OCI-LY7 (cell line): ENCODE measurements at regions not wholly inside any gene's neighbourhood (a gene's known extent, or its start where the extent isn't known, plus 50 kb on each side); places are given as distances from the start of the nearest gene placed in this dataset.

Experiments
- BruUV-seq: library from RNA; stranded (reverse); fragments of 400-500 nt; replicated peaks from 2 replicates; lab custom pipeline; 2021; lab: Mats Ljungman, UMichigan
- CTCF ChIA-PET: fragments of 300-600 bp; sonication (Branson Sonifier 250); formaldehyde crosslinking; loops from one replicate; lab custom pipeline; 2022; ENCODE audit warnings: antibody characterized with exemption; ENCODE audit not compliant: unreplicated experiment; lab: Charles Lee
- POLR2A ChIA-PET: fragments of 300-600 bp; sonication (Branson Sonifier 250); formaldehyde crosslinking; loops from one replicate; lab custom pipeline; 2022; ENCODE audit warnings: antibody characterized with exemption; lab: Charles Lee
- DNase-seq: peaks from one replicate; pipeline ENCODE4 v3.0.0-alpha.2; 2015; ENCODE audit warnings: low spot score
- H2AFZ ChIP-seq: fragments of 200-600 bp; sonication (generic), shearing (Covaris generic); 2 replicates; pipeline ENCODE4 v1.6.1; 2014; ENCODE audit warnings: mild to moderate bottlenecking, antibody characterized with exemption, low read length, moderate library complexity
- H3K27ac ChIP-seq: fragments of 200-600 bp; sonication (generic); 2 replicates; pipeline ENCODE4 v1.5.1; 2014; ENCODE audit warnings: mixed run types, low read depth, mild to moderate bottlenecking, moderate library complexity, low read length, inconsistent platforms; ENCODE audit not compliant: poor library complexity, severe bottlenecking
- H3K36me3 ChIP-seq: fragments of 200-600 bp; sonication (generic); 2 replicates; pipeline ENCODE4 v1.6.1; 2014; ENCODE audit warnings: mild to moderate bottlenecking, antibody characterized with exemption, low read length, moderate library complexity, mixed read lengths; ENCODE audit not compliant: insufficient read depth
- H3K4me1 ChIP-seq: fragments of 200-600 bp; sonication (generic); 2 replicates; pipeline ENCODE4 v1.5.1; 2014; ENCODE audit warnings: mild to moderate bottlenecking, low read length; ENCODE audit not compliant: insufficient read depth, poor library complexity, severe bottlenecking
- H3K4me2 ChIP-seq: fragments of 200-600 bp; sonication (generic); 2 replicates; pipeline ENCODE4 v1.6.1; 2014; ENCODE audit warnings: mild to moderate bottlenecking, low read length
- H3K4me3 ChIP-seq: fragments of 200-600 bp; sonication (generic); 2 replicates; pipeline ENCODE4 v1.5.1; 2014; ENCODE audit warnings: mild to moderate bottlenecking, low read depth, low read length; ENCODE audit not compliant: poor library complexity, severe bottlenecking
- H3K79me2 ChIP-seq: fragments of 200-600 bp; sonication (generic); 2 replicates; pipeline ENCODE4 v1.6.1; 2016; ENCODE audit warnings: low read depth, mild to moderate bottlenecking, low read length, moderate library complexity, mixed read lengths; ENCODE audit not compliant: insufficient read depth
- H3K9me2 ChIP-seq: fragments of 200-600 bp; sonication (generic); 2 replicates; pipeline ENCODE4 v1.6.1; 2016; ENCODE audit warnings: mild to moderate bottlenecking, low read length, mixed read lengths; ENCODE audit not compliant: insufficient read depth
- H3K9me3 ChIP-seq: fragments of 200-600 bp; sonication (generic); 2 replicates; pipeline ENCODE4 v1.6.1; 2014; ENCODE audit warnings: mild to moderate bottlenecking, mixed run types, low read length, mixed read lengths
- H4K20me1 ChIP-seq: fragments of 200-600 bp; sonication (generic); 2 replicates; pipeline ENCODE4 v1.6.1; 2014; ENCODE audit warnings: mild to moderate bottlenecking, antibody characterized with exemption, low read length, moderate library complexity, mixed read lengths; ENCODE audit not compliant: insufficient read depth
- EZH2phosphoT487 ChIP-seq: fragments of 200-600 bp; sonication (generic); IDR thresholded peaks from 2 replicates; pipeline ENCODE4 v1.6.1; 2018; ENCODE audit warnings: low read depth, borderline replicate concordance, mild to moderate bottlenecking, mixed run types, antibody characterized with exemption, low read length, moderate library complexity, mixed read lengths
- intact Hi-C: fragments of 100-400 bp; cut with micrococcal nuclease; formaldehyde crosslinking; loops from one replicate; pipeline ENCODE4 v1.10.0; 2022; ENCODE audit not compliant: unreplicated experiment
- TF ChIP-seq, protein P1 (sequence below): fragments of 200-600 bp; sonication (generic); conservative IDR thresholded peaks from 2 replicates; pipeline ENCODE4 v1.5.1; 2014; ENCODE audit warnings: mild to moderate bottlenecking, antibody characterized with exemption, low read length, moderate library complexity, mixed read lengths

DNA sequence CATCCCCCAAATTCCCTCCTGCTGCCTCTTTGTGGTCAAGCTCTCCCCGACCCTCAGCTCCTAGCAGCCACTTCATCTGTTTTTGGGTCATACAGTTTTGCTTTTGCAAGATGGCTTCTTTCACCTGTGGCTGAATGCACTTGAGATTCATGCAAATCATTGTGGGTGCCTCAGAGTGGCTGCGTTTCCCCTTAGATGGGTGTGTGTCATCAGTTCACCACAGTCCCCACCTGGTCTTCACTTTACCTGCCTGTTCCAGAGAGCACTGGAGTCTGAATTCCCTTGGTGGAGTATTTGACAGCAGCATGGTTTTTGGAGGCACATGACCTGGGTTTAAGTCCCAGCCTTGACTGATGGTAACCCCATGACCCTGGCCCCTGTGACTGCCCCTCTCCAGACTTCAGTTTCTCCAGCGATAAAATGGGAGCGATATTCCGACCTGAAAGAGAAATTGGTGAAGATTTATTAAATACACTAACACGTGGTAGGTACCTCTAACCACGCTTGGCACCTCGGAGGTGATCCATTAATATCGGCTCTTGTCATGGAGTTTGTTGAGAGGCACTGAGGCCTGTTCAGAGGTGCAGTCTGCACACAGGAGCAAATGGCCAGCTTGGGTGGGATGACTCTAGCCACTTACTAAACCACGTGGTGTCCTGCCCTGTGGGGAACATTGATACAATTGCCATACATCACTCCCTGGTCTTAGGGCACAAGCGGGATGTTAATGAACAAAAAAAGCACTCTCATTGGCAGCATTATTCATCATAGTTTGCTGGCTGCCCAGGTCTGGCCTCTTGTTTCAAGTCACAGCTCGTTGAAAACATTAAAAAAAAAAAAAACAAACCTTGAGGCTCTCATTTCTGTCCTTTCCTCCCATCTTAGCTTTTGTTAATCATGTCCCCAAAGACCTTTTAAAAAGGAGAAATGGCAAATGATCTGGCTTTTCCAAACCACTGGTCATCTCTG is 167.2 kb upstream of the KCNG1 start:
- no peak overlapping the region for H3K4me2 ChIP-seq
- no peaks in the 10 kb centered on the region for H3K9me3 ChIP-seq
- ChIA-PET CTCF (no interaction called here), POLR2A (interaction anchor here (0.6 kb wide), 2 partner anchors 22 to 125 kb away, joined by 3 to 4 read pairs; no protein-coding TSS in a partner anchor)
- H3K4me3 ChIP-seq, result no peak overlapping the region
- no peaks in the 10 kb centered on the region for H3K4me1 ChIP-seq
- DNase-seq, result no peak
- H3K36me3 ChIP-seq, result no peaks in the 10 kb centered on the region
- no peak overlapping the region for H3K27ac ChIP-seq
- intact Hi-C loops, result no loop called here
- no peaks in the 10 kb centered on the region for H3K79me2 ChIP-seq
- no peaks in the 10 kb centered on the region for H3K9me2 ChIP-seq
- TF ChIP-seq, protein P1, sequence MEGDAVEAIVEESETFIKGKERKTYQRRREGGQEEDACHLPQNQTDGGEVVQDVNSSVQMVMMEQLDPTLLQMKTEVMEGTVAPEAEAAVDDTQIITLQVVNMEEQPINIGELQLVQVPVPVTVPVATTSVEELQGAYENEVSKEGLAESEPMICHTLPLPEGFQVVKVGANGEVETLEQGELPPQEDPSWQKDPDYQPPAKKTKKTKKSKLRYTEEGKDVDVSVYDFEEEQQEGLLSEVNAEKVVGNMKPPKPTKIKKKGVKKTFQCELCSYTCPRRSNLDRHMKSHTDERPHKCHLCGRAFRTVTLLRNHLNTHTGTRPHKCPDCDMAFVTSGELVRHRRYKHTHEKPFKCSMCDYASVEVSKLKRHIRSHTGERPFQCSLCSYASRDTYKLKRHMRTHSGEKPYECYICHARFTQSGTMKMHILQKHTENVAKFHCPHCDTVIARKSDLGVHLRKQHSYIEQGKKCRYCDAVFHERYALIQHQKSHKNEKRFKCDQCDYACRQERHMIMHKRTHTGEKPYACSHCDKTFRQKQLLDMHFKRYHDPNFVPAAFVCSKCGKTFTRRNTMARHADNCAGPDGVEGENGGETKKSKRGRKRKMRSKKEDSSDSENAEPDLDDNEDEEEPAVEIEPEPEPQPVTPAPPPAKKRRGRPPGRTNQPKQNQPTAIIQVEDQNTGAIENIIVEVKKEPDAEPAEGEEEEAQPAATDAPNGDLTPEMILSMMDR, result no peak
- TF ChIP-seq EZH2phosphoT487, result no peak
- BruUV-seq, result no TSS peak
- no peaks in the 10 kb centered on the region for H4K20me1 ChIP-seq
- H2AFZ ChIP-seq, result no peak overlapping the region

DNA sequence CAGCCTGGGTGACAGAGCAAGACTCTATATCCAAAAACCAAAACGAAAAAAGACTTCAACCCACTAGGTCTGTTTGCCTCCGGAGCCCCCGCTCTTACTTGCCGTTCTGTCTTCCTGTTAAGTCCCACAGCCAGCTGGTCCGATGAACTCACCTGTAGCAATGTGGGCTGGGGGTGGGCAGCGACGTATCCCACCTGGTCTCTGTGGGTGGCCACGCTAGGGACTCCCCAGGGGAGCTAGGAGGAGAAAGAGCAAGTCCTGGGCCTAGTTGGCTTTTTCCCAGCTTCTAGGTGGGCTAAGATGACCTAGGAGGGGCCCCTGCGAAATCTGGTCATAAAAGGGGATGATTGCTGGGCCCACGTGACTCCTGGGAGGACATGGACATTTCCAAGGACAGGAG is 166.0 kb upstream of the KCNG1 start:
- TF ChIP-seq, protein P1, result no peak
- TF ChIP-seq EZH2phosphoT487, result no peak
- no peaks in the 10 kb centered on the region for H3K36me3 ChIP-seq
- H3K9me3 ChIP-seq, result no peaks in the 10 kb centered on the region
- H3K79me2 ChIP-seq, result no peaks in the 10 kb centered on the region
- ChIA-PET CTCF (no interaction called here), POLR2A (interaction anchor here (0.6 kb wide), 1 partner anchor 123 kb away, joined by 3 read pairs; no protein-coding TSS in a partner anchor)
- no peak overlapping the region for H2AFZ ChIP-seq
- intact Hi-C loops, result no loop called here
- DNase-seq, result no peak
- H3K27ac ChIP-seq, result no peak overlapping the region
- no peak overlapping the region for H3K4me2 ChIP-seq
- H3K4me1 ChIP-seq, result no peaks in the 10 kb centered on the region
- no TSS peak for BruUV-seq
- H3K4me3 ChIP-seq, result no peak overlapping the region
- no peaks in the 10 kb centered on the region for H4K20me1 ChIP-seq
- no peaks in the 10 kb centered on the region for H3K9me2 ChIP-seq

DNA sequence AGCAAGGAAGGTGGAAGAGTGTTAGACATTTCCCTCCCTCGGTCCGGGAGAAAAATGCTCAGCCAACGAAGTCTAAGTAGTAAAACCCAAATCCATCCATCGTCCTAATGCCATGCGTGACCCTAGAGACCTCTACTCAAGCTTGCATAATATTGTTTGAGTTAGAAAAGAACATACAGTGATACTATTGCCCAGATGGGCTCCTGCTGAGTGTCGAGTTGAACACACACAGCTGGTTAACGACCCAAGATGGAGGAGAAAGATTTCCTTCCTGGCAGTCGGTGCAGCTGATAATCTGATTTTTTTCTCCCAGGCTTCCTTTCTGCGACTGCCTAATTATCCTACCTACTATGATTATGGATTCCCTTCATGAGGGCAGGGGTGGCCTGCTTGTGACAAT is 164.4 kb upstream of the KCNG1 start:
- CTCF ChIA-PET, result no interaction called here

More for the DNA sequence above, 164.4 kb upstream of the KCNG1 start:
- no peaks in the 10 kb centered on the region for H3K36me3 ChIP-seq
- H3K4me1 ChIP-seq, result no peaks in the 10 kb centered on the region
- no peaks in the 10 kb centered on the region for H3K79me2 ChIP-seq
- H3K9me2 ChIP-seq, result no peaks in the 10 kb centered on the region
- POLR2A ChIA-PET, result interaction anchor here (0.8 kb wide), 1 partner anchor 25 kb away, joined by 3 read pairs; no protein-coding TSS in a partner anchor
- TF ChIP-seq EZH2phosphoT487, result no peak
- TF ChIP-seq, protein P1, result no peak
- no peaks in the 10 kb centered on the region for H4K20me1 ChIP-seq
- H2AFZ ChIP-seq, result no peak overlapping the region
- no peaks in the 10 kb centered on the region for H3K9me3 ChIP-seq
- no peak overlapping the region for H3K4me2 ChIP-seq
- DNase-seq, result no peak
- no peak overlapping the region for H3K27ac ChIP-seq
- intact Hi-C loops, result no loop called here
- H3K4me3 ChIP-seq, result no peak overlapping the region
- no TSS peak for BruUV-seq
